ENCODE measurements at regions not wholly inside any gene's neighbourhood (a gene's known extent, or its start where the extent isn't known, plus 50 kb on each side); places are given as distances from the start of the nearest gene placed in this dataset.

GRCh38 chr4:138740816-138741745 is 274.5 kb upstream of the NOCT start:
- no peak for DNase-seq

GRCh38 chr4:138736362-138736761 is 279.2 kb upstream of the NOCT start:
- DNase-seq, result no peak

- DNase-seq, result no peak
Measured at GRCh38 chr4:138734746-138735145, 280.8 kb upstream of the NOCT start.

- peak; percentile 35 for DNase-seq
Measured at GRCh38 chr4:138728566-138728965, 287.0 kb upstream of the NOCT start.

DNA sequence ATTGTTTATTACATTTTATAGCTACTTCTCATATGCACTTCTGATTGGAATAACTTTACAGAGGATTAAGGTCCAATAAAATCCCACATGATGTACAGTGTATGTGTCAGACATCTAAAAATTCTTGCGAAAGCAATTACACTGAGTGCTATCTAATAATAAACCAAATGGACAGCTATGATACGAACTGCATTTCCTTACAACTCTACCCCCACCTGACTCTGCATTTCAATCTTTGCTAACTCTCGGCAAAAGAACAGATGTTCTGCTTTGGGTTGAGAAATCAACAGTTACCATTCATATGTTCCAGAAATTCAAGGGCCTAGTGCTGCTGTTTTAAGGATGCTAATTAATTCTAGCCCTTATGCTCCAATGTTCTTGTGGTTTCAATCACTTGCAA is 287.9 kb upstream of the NOCT start:
- no peak for DNase-seq

GRCh38 chr4:138724530-138724929 is 291.1 kb upstream of the NOCT start:
- DNase-seq, result no peak

GRCh38 chr4:138716559-138717335 is 298.8 kb upstream of the NOCT start:
- no peak for DNase-seq

DNA sequence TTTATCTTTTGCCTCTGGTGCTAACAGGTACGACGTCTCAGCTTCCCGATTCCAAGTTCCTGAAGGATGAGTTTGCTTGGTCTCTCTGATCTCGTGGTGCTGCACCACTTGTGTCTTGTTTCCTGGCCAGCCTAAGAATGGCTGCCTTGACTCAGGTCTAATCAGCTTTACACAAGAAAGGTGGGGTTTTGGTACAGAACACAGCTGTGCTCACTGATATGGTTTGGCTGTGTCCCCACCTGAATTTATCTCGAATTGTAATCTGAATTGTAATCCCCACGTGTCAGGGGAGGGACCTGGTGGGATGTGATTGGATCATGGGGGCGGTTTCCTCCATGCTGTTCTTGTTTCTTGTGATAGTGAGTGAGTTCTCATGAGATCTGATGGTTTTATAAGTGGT is 305.3 kb upstream of the NOCT start:
- DNase-seq, result no peak

- no peak for DNase-seq
Measured at GRCh38 chr4:138709859-138710258, 305.7 kb upstream of the NOCT start.

- DNase-seq, result no peak
Measured at GRCh38 chr4:138707746-138708677, 307.6 kb upstream of the NOCT start.

- no peak for DNase-seq
Measured at GRCh38 chr4:138706201-138706600, 309.4 kb upstream of the NOCT start.

DNA sequence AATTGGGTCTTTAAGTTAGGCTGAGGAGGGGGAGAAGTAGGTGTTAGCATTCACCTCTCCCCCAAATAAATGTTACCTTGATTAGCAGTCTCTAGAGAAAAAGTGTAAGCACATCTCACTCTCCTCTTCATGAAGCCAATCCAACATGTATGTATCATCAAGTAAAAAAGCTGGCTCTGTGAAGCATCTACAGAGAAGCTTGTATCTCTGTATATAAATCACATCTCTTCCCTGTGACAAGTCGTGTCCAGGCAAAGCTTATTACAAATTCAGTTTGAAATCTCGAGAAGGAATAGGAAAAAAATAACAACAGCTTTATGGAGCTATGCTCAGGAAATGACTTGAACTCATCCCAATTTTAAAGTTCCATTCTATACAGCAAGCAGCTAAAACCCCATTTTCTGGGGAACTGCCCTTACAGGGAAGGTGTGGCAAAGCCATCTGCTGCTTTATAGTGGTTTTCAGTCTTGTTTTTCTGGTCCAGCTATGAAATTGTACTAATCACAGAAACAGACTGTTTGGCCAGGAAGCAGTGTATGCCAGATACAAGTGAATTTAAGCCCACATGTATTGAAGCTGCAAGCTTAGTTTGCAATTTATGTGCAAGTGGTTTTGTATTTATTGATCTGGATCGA is 313.3 kb upstream of the NOCT start:
- no peak for DNase-seq

DNA sequence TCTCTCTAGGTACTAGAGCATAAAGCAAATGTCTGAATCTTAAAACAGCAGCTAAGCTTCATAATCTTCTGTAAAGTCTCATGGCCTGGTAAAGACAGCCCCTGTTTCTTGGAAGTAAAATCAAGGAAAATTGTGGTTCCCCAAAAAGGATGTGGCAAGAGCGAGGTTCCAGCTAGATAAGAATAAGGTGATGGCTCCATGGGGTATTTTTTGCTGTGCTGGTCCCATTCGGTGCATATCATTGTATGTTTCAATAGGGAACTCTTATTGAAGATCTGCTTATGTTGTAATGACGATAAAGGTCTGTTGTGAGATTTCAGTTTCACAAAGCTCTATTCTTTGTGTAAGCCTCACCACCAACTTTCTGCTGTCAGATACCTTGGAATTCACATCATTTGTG is 316.9 kb upstream of the NOCT start:
- no peak for DNase-seq

- DNase-seq, result no peak
Measured at GRCh38 chr4:138697851-138698250, 317.7 kb upstream of the NOCT start.

- DNase-seq, result no peak
Measured at GRCh38 chr4:138696771-138697170, 318.8 kb upstream of the NOCT start.

DNA sequence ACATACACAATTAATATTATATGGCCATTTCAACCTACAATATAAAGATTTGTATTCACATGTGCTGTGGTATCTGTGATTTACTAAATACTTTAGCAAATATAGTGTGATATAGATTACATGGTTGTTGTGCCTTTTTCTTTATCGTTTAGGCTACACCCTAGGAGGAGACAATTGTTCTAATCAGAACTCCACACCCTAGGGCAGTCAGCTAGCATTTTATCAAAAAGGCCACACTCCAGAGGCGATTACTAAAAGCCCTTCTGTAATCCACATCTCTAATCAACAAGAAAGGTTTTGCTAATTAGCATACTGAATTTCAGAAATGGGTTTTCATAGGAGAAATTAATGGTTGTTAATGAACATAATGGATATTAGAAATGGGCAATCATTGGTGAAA is 319.5 kb upstream of the NOCT start:
- no peak for DNase-seq

GRCh38 chr4:138693526-138693925 is 322.1 kb upstream of the NOCT start:
- no peak for DNase-seq

DNA sequence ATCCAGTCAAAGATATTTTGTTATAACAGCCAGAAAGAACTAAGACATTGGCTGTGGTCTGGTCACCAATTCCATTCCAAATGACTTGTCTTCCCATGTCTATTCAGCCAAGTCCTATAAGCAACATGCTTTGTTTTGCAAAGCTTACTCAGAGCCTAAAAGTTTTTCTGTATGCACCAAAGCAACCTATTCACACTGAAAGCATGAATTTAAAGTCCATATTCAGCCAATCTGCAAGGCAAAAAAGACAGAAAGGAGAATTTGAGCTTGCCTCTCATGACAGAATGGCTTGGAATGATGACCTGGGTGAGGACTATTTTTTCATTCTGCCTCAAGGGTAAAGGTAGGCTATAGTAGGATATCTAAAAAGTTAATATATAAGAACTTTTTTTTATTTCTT is 323.2 kb upstream of the NOCT start:
- DNase-seq, result no peak

DNA sequence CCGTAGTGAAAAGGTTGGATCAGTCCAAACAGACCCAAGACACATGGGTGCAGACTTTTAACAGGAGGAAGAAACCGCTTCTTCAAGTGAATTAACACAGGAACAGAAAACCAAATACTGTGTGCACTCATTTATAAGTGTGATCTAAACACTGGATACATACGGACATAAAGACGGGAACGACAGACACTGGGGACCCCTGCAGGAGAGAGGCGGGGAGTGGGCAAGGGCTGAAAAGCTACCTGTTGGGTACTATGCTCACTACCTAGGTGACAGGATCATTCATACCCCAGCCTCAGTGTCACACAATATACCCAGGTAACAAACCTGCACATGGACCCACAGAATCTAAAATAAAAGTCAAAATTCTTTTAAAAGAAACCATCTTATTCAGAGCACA is 326.0 kb upstream of the NOCT start:
- no peak for DNase-seq

DNA sequence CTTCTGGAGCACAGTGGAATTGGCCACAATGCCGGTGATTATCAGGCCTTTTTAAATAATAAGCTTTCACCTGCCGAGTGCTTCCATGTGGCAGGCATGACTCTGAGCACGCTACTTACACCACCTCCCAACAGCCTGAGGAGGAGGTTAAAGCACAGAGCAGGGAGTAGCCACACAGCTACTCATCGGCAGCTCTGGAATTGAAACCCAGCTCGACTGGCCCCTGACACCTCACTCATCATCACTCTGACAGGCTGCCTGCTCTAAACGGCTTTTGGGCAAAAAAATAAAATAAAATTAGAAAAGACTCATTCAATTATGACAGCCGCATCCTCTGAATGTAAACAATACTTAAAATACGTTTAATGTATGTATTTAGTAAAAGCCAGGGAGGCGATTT is 326.4 kb upstream of the NOCT start:
- DNase-seq, result no peak

- no peak for DNase-seq
Measured at GRCh38 chr4:138688408-138689085, 327.0 kb upstream of the NOCT start.
